H1 (cell line): ENCODE measurements at regions not wholly inside any gene's neighbourhood (a gene's known extent, or its start where the extent isn't known, plus 50 kb on each side); places are given as distances from the start of the nearest gene placed in this dataset.

ENCODE experiments used
- CTCF ChIA-PET: fragments of 300-600 bp; sonication (Branson Sonifier 250); formaldehyde crosslinking; loops from one replicate; lab custom pipeline; 2021; ENCODE audit not compliant: partially characterized antibody; lab: Charles Lee
- POLR2A ChIA-PET: fragments of 300-600 bp; sonication (Branson Sonifier 250); formaldehyde crosslinking; loops from one replicate; lab custom pipeline; 2021; ENCODE audit warnings: inconsistent platforms; ENCODE audit not compliant: partially characterized antibody; lab: Charles Lee
- DNase-seq, 2 experiments: peaks; one replicate each; pipeline versions ENCODE4 v3.0.0 to v3.0.0-alpha.2; 2010 to 2022; ENCODE audit warnings: low spot score in 2 of 2, low read depth in 1 of 2, mixed read lengths in 1 of 2
- FAIRE-seq: peaks from 2 replicates; lab custom pipeline; 2011; peaks lifted over from hg19 to GRCh38; lab: Jason Lieb, UNC
- H2AFZ ChIP-seq: 2 replicates; pipeline ENCODE4 v1.8.1; 2012; ENCODE audit warnings: low read length, inconsistent platforms
- H2AK5ac ChIP-seq: 2 replicates; pipeline ENCODE4 v1.6.1; 2013; ENCODE audit warnings: low read depth, low read length
- H2BK120ac ChIP-seq: replicated peaks from 2 replicates; pipeline ENCODE3; 2013; ENCODE audit warnings: low read depth, low read length, inconsistent platforms
- H2BK12ac ChIP-seq: 2 replicates; pipeline ENCODE4 v1.6.1; 2013; ENCODE audit warnings: low read depth, low read length
- H2BK15ac ChIP-seq: 2 replicates; pipeline ENCODE4 v1.6.1; 2013; ENCODE audit warnings: low read length
- H2BK20ac ChIP-seq: 2 replicates; pipeline ENCODE4 v1.6.1; 2013; ENCODE audit warnings: low read length
- H2BK5ac ChIP-seq: 2 replicates; pipeline ENCODE4 v1.6.1; 2013; ENCODE audit warnings: low read depth, low read length
- H3K14ac ChIP-seq: 2 replicates; pipeline ENCODE4 v1.6.1; 2013; ENCODE audit warnings: inconsistent platforms; ENCODE audit not compliant: insufficient read length
- H3K18ac ChIP-seq: 2 replicates; pipeline ENCODE4 v1.6.1; 2013; ENCODE audit warnings: low read length; ENCODE audit errors: extremely low read depth
- H3K23ac ChIP-seq: 2 replicates; pipeline ENCODE4 v1.6.1; 2013; ENCODE audit warnings: inconsistent platforms; ENCODE audit not compliant: insufficient read length
- H3K23me2 ChIP-seq: 2 replicates; pipeline ENCODE4 v1.6.1; 2013; ENCODE audit warnings: low read depth, low read length
- H3K27ac ChIP-seq: 2 replicates; pipeline ENCODE4 v1.6.1; 2011; ENCODE audit warnings: low read depth, low read length, inconsistent platforms
- H3K27me3 ChIP-seq, 4 experiments: replicated peaks in 1 of 4; 1 replicate in 1 of 4; 2 replicates in 3 of 4; pipeline versions ENCODE4 v1.6.1 to v1.8.1; 2011 to 2013; ENCODE audit warnings: low read length in 3 of 4, mild to moderate bottlenecking in 3 of 4, inconsistent platforms in 2 of 4, mixed read lengths in 2 of 4, moderate library complexity in 1 of 4; ENCODE audit not compliant: control insufficient read depth in 3 of 4, insufficient read depth in 3 of 4; ENCODE audit errors: extremely low read depth in 1 of 4
- H3K36me3 ChIP-seq, 4 experiments: 2 replicates each; pipeline versions ENCODE4 v1.6.1 to v1.8.1; 2011 to 2013; ENCODE audit warnings: mild to moderate bottlenecking in 4 of 4, low read length in 3 of 4, moderate library complexity in 2 of 4, control low read depth in 1 of 4, inconsistent platforms in 1 of 4; ENCODE audit not compliant: insufficient read depth in 4 of 4, control insufficient read depth in 2 of 4
- H3K4ac ChIP-seq: replicated peaks from 2 replicates; pipeline ENCODE3; 2013; ENCODE audit warnings: low read length, low read depth, mixed read lengths, inconsistent platforms; ENCODE audit not compliant: insufficient read length
- H3K4me1 ChIP-seq, 4 experiments: replicated peaks in 1 of 4; 1 replicate in 1 of 4; 2 replicates in 3 of 4; pipeline versions ENCODE4 v1.6.1 to v1.8.1; 2011 to 2013; ENCODE audit warnings: low read length in 3 of 4, inconsistent platforms in 2 of 4, mixed read lengths in 1 of 4; ENCODE audit not compliant: insufficient read depth in 4 of 4, control insufficient read depth in 3 of 4
- H3K4me2 ChIP-seq, 2 experiments: 2 replicates each; pipeline versions ENCODE4 v1.6.1 to v1.8.1; 2011 to 2013; ENCODE audit warnings: low read depth in 2 of 2, low read length in 2 of 2, control low read depth in 1 of 2, inconsistent platforms in 1 of 2, mild to moderate bottlenecking in 1 of 2; ENCODE audit not compliant: insufficient read depth in 1 of 2
- H3K4me3 ChIP-seq, 4 experiments: fragments of 200-600, 300-600 bp in 1 of 4; sonication (generic), shearing (Covaris generic), sonication (Bioruptor Twin) in 1 of 4; 2 replicates each; pipeline versions ENCODE4 v1.5.1 to v1.8.1; 2011 to 2016; ENCODE audit warnings: low read length in 4 of 4, low read depth in 3 of 4, control low read depth in 2 of 4, inconsistent platforms in 2 of 4, mild to moderate bottlenecking in 2 of 4, mixed read lengths in 1 of 4, moderate library complexity in 1 of 4; ENCODE audit not compliant: insufficient read depth in 2 of 4; ENCODE audit errors: extremely low read depth in 1 of 4
- H3K56ac ChIP-seq: replicated peaks from 2 replicates; pipeline ENCODE3; 2013; ENCODE audit warnings: low read depth, mild to moderate bottlenecking, mixed read lengths, low read length, inconsistent platforms; ENCODE audit not compliant: insufficient read length
- H3K79me1 ChIP-seq: 2 replicates; pipeline ENCODE4 v1.6.1; 2013; ENCODE audit warnings: low read depth, low read length, control low read depth
- H3K79me2 ChIP-seq, 2 experiments: 2 replicates each; pipeline versions ENCODE4 v1.6.1 to v1.8.1; 2012 to 2013; ENCODE audit warnings: low read length in 2 of 2, mild to moderate bottlenecking in 2 of 2, inconsistent platforms in 1 of 2; ENCODE audit not compliant: insufficient read depth in 2 of 2, control insufficient read depth in 1 of 2
- H3K9ac ChIP-seq, 4 experiments: replicated peaks in 1 of 4; 1 replicate in 1 of 4; 2 replicates in 3 of 4; pipeline versions ENCODE4 v1.6.1 to v1.8.1; 2011 to 2013; ENCODE audit warnings: low read depth in 3 of 4, low read length in 3 of 4, control low read depth in 2 of 4, mild to moderate bottlenecking in 2 of 4, moderate library complexity in 2 of 4, inconsistent platforms in 1 of 4; ENCODE audit errors: extremely low read depth in 1 of 4
- H3K9me3 ChIP-seq, 2 experiments: 2 replicates each; pipeline versions ENCODE4 v1.6.1 to v1.8.1; 2012 to 2013; ENCODE audit warnings: mild to moderate bottlenecking in 2 of 2, moderate library complexity in 2 of 2, control low read depth in 1 of 2, inconsistent platforms in 1 of 2, low read depth in 1 of 2, low read length in 1 of 2, mixed read lengths in 1 of 2; ENCODE audit not compliant: insufficient read depth in 2 of 2
- H4K20me1 ChIP-seq, 2 experiments: replicated peaks in 1 of 2; 2 replicates each; pipeline versions ENCODE3 to v1.8.1; 2011 to 2013; ENCODE audit warnings: inconsistent platforms in 2 of 2, low read length in 2 of 2, mild to moderate bottlenecking in 1 of 2; ENCODE audit not compliant: insufficient read depth in 2 of 2, control insufficient read depth in 1 of 2
- H4K5ac ChIP-seq: 2 replicates; pipeline ENCODE4 v1.6.1; 2013; ENCODE audit warnings: low read length, low read depth, mixed read lengths, inconsistent platforms; ENCODE audit not compliant: insufficient read length
- H4K8ac ChIP-seq: 2 replicates; pipeline ENCODE4 v1.8.0; 2013; ENCODE audit warnings: mild to moderate bottlenecking, moderate library complexity, low read length, inconsistent platforms; ENCODE audit not compliant: insufficient read depth; ENCODE audit errors: extremely low read depth
- H4K91ac ChIP-seq: replicated peaks from 2 replicates; pipeline ENCODE3; 2013; ENCODE audit warnings: low read length, mixed read lengths, inconsistent platforms; ENCODE audit not compliant: insufficient read length
- ATF3 ChIP-seq: IDR thresholded peaks from 2 replicates; pipeline ENCODE4 v1.6.1; 2011; ENCODE audit warnings: low read depth, mild to moderate bottlenecking, low read length; ENCODE audit not compliant: insufficient read depth
- CBX8 ChIP-seq: fragments of 300-800, 300-1000 bp; sonication (generic); IDR thresholded peaks from 2 replicates; pipeline ENCODE4 v1.7.1; 2016; ENCODE audit warnings: low read depth, low read length, borderline replicate concordance
- CREB1 ChIP-seq: IDR thresholded peaks from 2 replicates; pipeline ENCODE4 v1.6.1; 2012; ENCODE audit warnings: inconsistent platforms
- EP300 ChIP-seq, 2 experiments: IDR thresholded peaks; 1 replicate in 1 of 2; 2 replicates in 1 of 2; pipeline ENCODE4 v1.6.1; 2011 to 2012; ENCODE audit warnings: low read depth in 2 of 2, low read length in 2 of 2, mild to moderate bottlenecking in 2 of 2, borderline replicate concordance in 1 of 2, inconsistent platforms in 1 of 2, moderate library complexity in 1 of 2
- GABPA ChIP-seq: IDR thresholded peaks from 2 replicates; pipeline ENCODE4 v1.6.1; 2011; ENCODE audit warnings: mild to moderate bottlenecking, low read length, moderate library complexity, borderline replicate concordance; ENCODE audit not compliant: insufficient read depth
- NANOG ChIP-seq: IDR thresholded peaks from 2 replicates; pipeline ENCODE4 v1.6.1; 2011; ENCODE audit warnings: low read length, low read depth, mild to moderate bottlenecking, inconsistent platforms; ENCODE audit not compliant: insufficient read depth, poor library complexity, severe bottlenecking
- NRF1 ChIP-seq: IDR thresholded peaks from 2 replicates; pipeline ENCODE4 v1.6.1; 2011; ENCODE audit warnings: mild to moderate bottlenecking, low read depth, low read length, improper control_type of control experiment
- POLR2A ChIP-seq, 2 experiments: IDR thresholded peaks; 1 replicate in 1 of 2; 2 replicates in 1 of 2; pipeline ENCODE4 v1.6.1; 2011; ENCODE audit warnings: low read depth in 2 of 2, low read length in 2 of 2, mild to moderate bottlenecking in 2 of 2; ENCODE audit errors: control extremely low read depth in 1 of 2
- POU5F1 ChIP-seq: IDR thresholded peaks from 2 replicates; pipeline ENCODE4 v1.6.1; 2011; ENCODE audit warnings: low read depth, mild to moderate bottlenecking, low read length, moderate library complexity
- RFX5 ChIP-seq: IDR thresholded peaks from 2 replicates; pipeline ENCODE4 v1.6.1; 2011; ENCODE audit warnings: low read depth, low read length, improper control_type of control experiment, borderline replicate concordance
- RXRA ChIP-seq: IDR thresholded peaks from 2 replicates; pipeline ENCODE4 v1.6.1; 2011; ENCODE audit warnings: low read depth, mild to moderate bottlenecking, low read length, moderate library complexity; ENCODE audit not compliant: insufficient read depth
- SP1 ChIP-seq: IDR thresholded peaks from 2 replicates; pipeline ENCODE4 v1.6.1; 2011; ENCODE audit warnings: low read depth, low read length
- SUZ12 ChIP-seq: fragments of 200-600 bp; sonication (generic); IDR thresholded peaks from 2 replicates; pipeline ENCODE4 v1.6.1; 2012; ENCODE audit warnings: mild to moderate bottlenecking, inconsistent platforms, low read length, moderate library complexity, mixed read lengths
- TAF1 ChIP-seq: IDR thresholded peaks from 2 replicates; pipeline ENCODE4 v1.6.1; 2011; ENCODE audit warnings: mild to moderate bottlenecking, low read depth, low read length
- YY1 ChIP-seq: IDR thresholded peaks from 2 replicates; pipeline ENCODE4 v1.6.1; 2011; ENCODE audit warnings: low read depth, mild to moderate bottlenecking, low read length
- WGBS, 2 experiments: shearing (Covaris generic) in 1 of 2; methylation state at CpG; one replicate each; pipeline versions ENCODE4 v1.1.6 to v1.1.7; 2013 to 2015; ENCODE audit warnings: low lambda C conversion rate in 2 of 2, mixed read lengths in 2 of 2, inconsistent platforms in 1 of 2, low coverage in 1 of 2, missing lambda C conversion rate in 1 of 2; ENCODE audit not compliant: insufficient replicate concordance in 2 of 2, insufficient coverage in 1 of 2, insufficient read length in 1 of 2; ENCODE audit errors: extremely low coverage in 1 of 2, missing lambda C conversion rate in 1 of 2; 5-methylcytosine and 5-hydroxymethylcytosine counted together

- no peak overlapping the region for H2BK15ac ChIP-seq
- DNase-seq (no peak), FAIRE-seq (no peak)
- H3K4me1 ChIP-seq, result no peaks in the 10 kb centered on the region; a peak in 1 of 7 replicates
- no peak overlapping the region for H3K56ac ChIP-seq
- H3K18ac ChIP-seq, result no peak overlapping the region
- ChIA-PET CTCF (interaction anchor here (1.1 to 1.2 kb wide), 2 partner anchors 85 to 88 kb away, joined by 3 read pairs; no protein-coding TSS in a partner anchor), POLR2A (no interaction called here)
- H4K20me1 ChIP-seq, result no peaks in the 10 kb centered on the region
- H3K9me3 ChIP-seq, result peaks cover 30 to 38% of the 10 kb centered on the region in 2 experiments
- H3K9ac ChIP-seq, result no peak overlapping the region
- H3K23ac ChIP-seq, result no peak overlapping the region
- H3K27ac ChIP-seq, result no peak overlapping the region; the same call in 1 of the 2 replicates
- H4K5ac ChIP-seq, result no peak overlapping the region
- H3K4me3 ChIP-seq, result no peak overlapping the region
- H3K36me3 ChIP-seq, result peaks cover 0 to 7% (median 2%) of the 10 kb centered on the region in 4 experiments; a peak in 3 of 8 replicates
- H2AFZ ChIP-seq, result no peak overlapping the region
- no peaks in the 10 kb centered on the region for H3K79me2 ChIP-seq
- no peak overlapping the region for H3K4me2 ChIP-seq
- no peak overlapping the region for H3K4ac ChIP-seq
- H2BK20ac ChIP-seq, result no peak overlapping the region
- no peaks in the 10 kb centered on the region for H3K23me2 ChIP-seq
- H2AK5ac ChIP-seq, result no peak overlapping the region
- WGBS, 2 experiments, result 90% methylated on average over 4 of the region's 4 CpGs; no CpG with 5 or more reads in 1 of the 2 experiments
- H2BK120ac ChIP-seq, result no peak overlapping the region
- no peak overlapping the region for H2BK5ac ChIP-seq
- no peaks in the 10 kb centered on the region for H3K79me1 ChIP-seq
- no peak overlapping the region for H4K8ac ChIP-seq
- no peak overlapping the region for H2BK12ac ChIP-seq
- H4K91ac ChIP-seq, result no peak overlapping the region
- H3K27me3 ChIP-seq, result no peaks in the 10 kb centered on the region
- no peak overlapping the region for H3K14ac ChIP-seq
- TF ChIP-seq POU5F1 (no peak), ATF3 (no peak), CBX8 (no peak), NANOG (no peak), GABPA (no peak), NRF1 (no peak), CREB1 (no peak), YY1 (no peak), POLR2A (IDR thresholded peaks at IDR 0.05; ENCODE audit: control extremely low read depth in 1 of 2, low read depth in 2 of 2, low read length in 2 of 2) (no peak), TAF1 (no peak), RFX5 (no peak), EP300 (IDR thresholded peaks at IDR 0.05; ENCODE audit: borderline replicate concordance in 1 of 2, low read depth in 2 of 2, low read length in 2 of 2) (no peak), SUZ12 (no peak), RXRA (no peak), SP1 (no peak)
Observed at GRCh38 chr12:97194546-97194945, 268.1 kb upstream of the RMST start.
